Gastrocnemius medialis (tissue), 4 donors: ENCODE measurements at regions not wholly inside any gene's neighbourhood (a gene's known extent, or its start where the extent isn't known, plus 50 kb on each side); places are given as distances from the start of the nearest gene placed in this dataset.

Experiments
- ATAC-seq, 2 donors: fragments of 150-250 bp; one replicate each; pipeline ENCODE4 v1.9.1; 2016
- DNase-seq, 2 donors: peaks; one replicate each; pipeline ENCODE4 v3.0.0-alpha.2; 2019
- H3K27ac ChIP-seq, 4 donors: fragments of 200-600 bp; sonication (generic); 1 replicate in 1 of 4; 2 replicates in 3 of 4; pipeline ENCODE4 v1.5.1; 2016 to 2018; ENCODE audit warnings: mild to moderate bottlenecking in 2 of 4, moderate library complexity in 1 of 4
- H3K27me3 ChIP-seq, 3 donors: fragments of 200-600 bp; sonication (generic) in 2 of 3; 1 replicate in 1 of 3; 2 replicates in 2 of 3; pipeline versions ENCODE4 v1.5.1 to v1.6.0; 2016 to 2019; ENCODE audit warnings: mild to moderate bottlenecking in 1 of 3, moderate library complexity in 1 of 3
- H3K36me3 ChIP-seq, 2 donors: fragments of 200-600 bp; sonication (generic) in 1 of 2; one replicate each; pipeline ENCODE4 v1.5.1; 2017 to 2018
- H3K4me1 ChIP-seq, 2 donors: fragments of 200-600 bp; sonication (generic) in 1 of 2; one replicate each; pipeline ENCODE4 v1.5.1; 2016 to 2017; ENCODE audit warnings: mild to moderate bottlenecking in 2 of 2
- H3K4me3 ChIP-seq, 4 donors: fragments of 200-600 bp; sonication (generic) in 3 of 4; 1 replicate in 1 of 4; 2 replicates in 3 of 4; pipeline ENCODE4 v1.5.1; 2016 to 2019; ENCODE audit warnings: mild to moderate bottlenecking in 2 of 4
- H3K9me3 ChIP-seq, 3 donors: fragments of 200-600 bp; sonication (generic) in 2 of 3; 1 replicate in 1 of 3; 2 replicates in 2 of 3; pipeline ENCODE4 v1.5.1; 2016 to 2019
- CTCF ChIP-seq, 5 experiments: fragments of 450-650 bp in 3 of 5; fragments of 200-600 bp in 2 of 5; sonication (generic) in 2 of 5; IDR thresholded peaks in 4 of 5; conservative IDR thresholded peaks in 1 of 5; 1 replicate in 4 of 5; 2 replicates in 1 of 5; pipeline ENCODE4 v1.5.1; 2016 to 2019; ENCODE audit warnings: antibody characterized with exemption in 5 of 5, mild to moderate bottlenecking in 3 of 5, moderate library complexity in 3 of 5
- POLR2A ChIP-seq, 2 donors: fragments of 450-650 bp; IDR thresholded peaks; one replicate each; pipeline ENCODE4 v1.6.1; 2017; ENCODE audit warnings: antibody characterized with exemption in 2 of 2, mild to moderate bottlenecking in 2 of 2, moderate library complexity in 2 of 2
- in situ Hi-C, 4 donors: fragments of 200-750 bp; cut with MboI; loops; one replicate each; pipeline versions ENCODE4 v1.15.0 to v1.8.0; 2017; ENCODE audit warnings: low sequenced_read_pairs in 4 of 4
- intact Hi-C: fragments of 100-400 bp; cut with DNase I; formaldehyde crosslinking; loops from one replicate; pipeline ENCODE4 v1.15.1; 2023; ENCODE audit warnings: low total_unique reads

GRCh38 chr16:63737633-63738032, 1384.2 kb downstream of the CDH11 start:
- intact Hi-C loops, result no loop called here
- TF ChIP-seq POLR2A (IDR thresholded peaks at IDR 0.05), result no peak
- TF ChIP-seq CTCF (IDR thresholded peaks at IDR 0.05 in 4 of 5, conservative IDR thresholded peaks at IDR 0.05 in 1 of 5), result no peak
- in situ Hi-C loops, result no loop called here
- Histone ChIP-seq H3K4me3 (no peak overlapping the region), H3K4me1 (no peaks in the 10 kb centered on the region), H3K27me3 (no peaks in the 10 kb centered on the region), H3K9me3 (no peaks in the 10 kb centered on the region), H3K27ac (no peak overlapping the region), H3K36me3 (no peaks in the 10 kb centered on the region)
- DNase-seq, result no peak
- ATAC-seq, result no peak

GRCh38 chr16:63735456-63735855, 1386.4 kb downstream of the CDH11 start:
- H3K27me3 ChIP-seq, result no peaks in the 10 kb centered on the region
- in situ Hi-C loops, result no loop called here
- no peak for ATAC-seq
- no peaks in the 10 kb centered on the region for H3K9me3 ChIP-seq
- H3K4me3 ChIP-seq, result no peak overlapping the region
- H3K27ac ChIP-seq, result no peak overlapping the region
- no peaks in the 10 kb centered on the region for H3K4me1 ChIP-seq
- intact Hi-C loops, result no loop called here
- TF ChIP-seq CTCF (IDR thresholded peaks at IDR 0.05 in 4 of 5, conservative IDR thresholded peaks at IDR 0.05 in 1 of 5) (no peak), POLR2A (IDR thresholded peaks at IDR 0.05) (no peak)
- H3K36me3 ChIP-seq, result no peaks in the 10 kb centered on the region
- DNase-seq, result no peak

GRCh38 chr16:63720848-63721247, 1401.0 kb downstream of the CDH11 start:
- intact Hi-C loops (no loop called here), in situ Hi-C loops (no loop called here)
- TF ChIP-seq POLR2A (IDR thresholded peaks at IDR 0.05) (no peak), CTCF (IDR thresholded peaks at IDR 0.05 in 4 of 5, conservative IDR thresholded peaks at IDR 0.05 in 1 of 5) (no peak)
- Histone ChIP-seq H3K27ac (no peak overlapping the region), H3K9me3 (no peaks in the 10 kb centered on the region), H3K36me3 (no peaks in the 10 kb centered on the region), H3K4me3 (no peak overlapping the region), H3K27me3 (no peaks in the 10 kb centered on the region), H3K4me1 (no peaks in the 10 kb centered on the region)
- ATAC-seq, result no peak
- DNase-seq, result no peak

GRCh38 chr16:63719926-63720325, 1401.9 kb downstream of the CDH11 start:
- H3K27me3 ChIP-seq, result no peaks in the 10 kb centered on the region
- no peak for ATAC-seq
- no peak overlapping the region for H3K27ac ChIP-seq
- intact Hi-C loops, result no loop called here
- H3K4me1 ChIP-seq, result no peaks in the 10 kb centered on the region
- no peaks in the 10 kb centered on the region for H3K36me3 ChIP-seq
- no peak overlapping the region for H3K4me3 ChIP-seq
- in situ Hi-C loops, result no loop called here
- TF ChIP-seq CTCF (IDR thresholded peaks at IDR 0.05 in 4 of 5, conservative IDR thresholded peaks at IDR 0.05 in 1 of 5) (no peak), POLR2A (IDR thresholded peaks at IDR 0.05) (no peak)
- no peaks in the 10 kb centered on the region for H3K9me3 ChIP-seq
- no peak for DNase-seq

GRCh38 chr16:63717806-63718205, 1404.1 kb downstream of the CDH11 start:
- no peak for DNase-seq

More at GRCh38 chr16:63717806-63718205, 1404.1 kb downstream of the CDH11 start:
- Histone ChIP-seq H3K4me1 (no peaks in the 10 kb centered on the region), H3K27me3 (no peaks in the 10 kb centered on the region), H3K36me3 (no peaks in the 10 kb centered on the region), H3K9me3 (no peaks in the 10 kb centered on the region), H3K4me3 (no peak overlapping the region), H3K27ac (no peak overlapping the region)
- in situ Hi-C loops, result no loop called here
- TF ChIP-seq CTCF (IDR thresholded peaks at IDR 0.05 in 4 of 5, conservative IDR thresholded peaks at IDR 0.05 in 1 of 5) (no peak), POLR2A (IDR thresholded peaks at IDR 0.05) (no peak)
- intact Hi-C loops, result no loop called here
- no peak for ATAC-seq
